GM19467 (cell line): ENCODE measurements at regions not wholly inside any gene's neighbourhood (a gene's known extent, or its start where the extent isn't known, plus 50 kb on each side); places are given as distances from the start of the nearest gene placed in this dataset.
"Not testable (repeated sequence)": the region's sequence is repeated elsewhere in the genome, so short reads cannot be mapped to it uniquely, and the experiment has no call there.

Experiments
- ATAC-seq: cut with Tn5 transposase; IDR thresholded peaks from one replicate; pipeline ENCODE4 v1.9.1; 2021; ENCODE audit warnings: mild to moderate bottlenecking, moderate library complexity; ENCODE audit not compliant: unreplicated experiment

DNA sequence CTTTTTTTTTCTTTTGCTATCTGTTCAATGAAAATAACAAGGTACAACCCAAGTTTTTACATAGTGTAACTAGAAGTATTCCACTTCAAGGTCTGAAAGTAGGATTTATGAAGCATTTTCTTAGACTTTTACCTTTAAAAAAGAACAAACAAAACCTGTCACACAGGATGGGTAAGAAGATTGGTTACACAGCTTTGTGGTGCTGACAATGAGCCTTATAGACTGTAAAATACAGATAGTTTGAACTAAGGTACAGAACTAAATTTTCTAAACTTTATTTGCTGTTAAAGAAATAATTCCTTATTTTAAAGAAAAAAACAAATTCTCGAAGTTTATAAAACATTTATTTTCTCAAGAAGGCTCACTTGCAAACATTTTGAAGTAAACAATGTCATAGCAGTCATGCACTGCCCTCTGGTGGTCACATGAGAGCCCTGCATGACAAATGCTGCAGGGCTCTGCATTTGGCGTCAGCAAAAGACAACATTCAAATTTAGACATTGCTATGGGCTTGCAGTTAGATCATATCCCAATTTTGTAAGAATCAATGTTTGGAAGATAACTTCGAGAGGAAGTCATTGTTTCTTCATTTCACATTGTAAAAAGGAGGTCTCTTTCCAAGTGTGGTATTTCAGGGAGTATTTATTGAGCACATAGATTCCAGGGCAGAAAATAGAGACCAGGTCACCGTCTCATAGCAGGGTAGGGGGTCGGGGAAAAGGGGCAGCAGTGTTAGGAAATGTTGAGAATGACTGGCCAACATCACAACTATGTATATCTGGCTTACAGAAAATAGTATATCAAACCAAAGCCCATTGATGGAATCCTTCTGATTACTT lies 115.3 kb upstream of the FMN2 start:
- peak; percentile 92 for ATAC-seq

DNA sequence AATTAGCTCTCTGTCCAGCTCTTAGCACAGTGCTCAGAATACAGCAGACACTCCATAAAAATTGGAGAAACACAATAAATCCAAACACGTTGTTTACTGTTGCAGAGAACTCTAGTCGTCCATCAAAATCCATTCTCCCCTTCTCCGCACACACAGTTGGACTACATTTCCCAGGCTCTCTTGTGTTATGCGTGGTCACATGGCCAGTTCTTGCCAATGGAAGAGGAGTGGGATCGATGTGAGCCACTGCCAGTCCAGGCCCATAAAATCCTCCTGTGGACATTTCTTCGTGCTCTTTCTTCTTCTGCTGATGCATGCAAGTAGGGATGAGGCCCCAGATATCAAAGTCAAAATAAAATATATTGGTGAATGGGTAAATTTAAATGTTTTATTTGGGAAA lies 114.3 kb upstream of the FMN2 start:
- no peak for ATAC-seq

DNA sequence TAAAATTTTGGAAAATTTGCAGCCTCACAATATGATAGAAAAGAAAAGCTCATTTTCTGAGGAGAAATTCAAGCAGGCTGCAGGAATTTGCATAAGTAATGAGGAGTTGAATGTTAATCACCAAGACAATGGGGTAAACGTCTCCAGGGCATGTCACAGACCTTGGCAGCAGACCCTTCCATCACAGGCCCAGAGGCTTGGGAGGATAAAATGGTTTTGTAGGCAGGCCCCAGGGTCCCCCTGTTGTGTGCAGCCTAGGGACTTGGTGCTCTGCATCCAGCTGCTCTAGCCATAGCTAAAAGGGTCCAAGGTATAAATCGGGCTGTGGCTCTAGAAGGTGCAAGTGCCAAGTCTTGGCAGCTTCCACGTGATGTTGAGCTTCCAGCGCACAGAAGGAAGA lies 112.2 kb upstream of the FMN2 start:
- ATAC-seq = no peak

DNA sequence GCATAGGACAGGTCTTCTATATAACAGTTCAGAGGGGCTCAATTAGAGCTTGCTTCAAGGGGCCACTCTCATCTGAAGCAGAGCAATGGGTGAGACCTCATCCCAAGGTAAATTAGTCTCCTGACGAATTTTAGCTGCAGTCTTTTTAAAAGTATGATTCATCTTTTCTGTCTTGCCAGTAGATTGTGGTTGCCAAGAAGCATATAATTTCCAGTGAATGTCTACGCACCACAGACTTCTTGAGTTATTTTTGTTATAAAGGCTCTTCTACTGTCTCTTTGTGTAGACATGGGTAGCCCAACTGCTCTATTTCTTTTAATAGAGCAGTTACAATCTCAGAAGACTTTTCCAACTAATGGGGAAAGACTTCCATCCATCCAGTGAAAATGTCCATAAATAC lies 108.9 kb upstream of the FMN2 start:
- ATAC-seq = no peak

DNA sequence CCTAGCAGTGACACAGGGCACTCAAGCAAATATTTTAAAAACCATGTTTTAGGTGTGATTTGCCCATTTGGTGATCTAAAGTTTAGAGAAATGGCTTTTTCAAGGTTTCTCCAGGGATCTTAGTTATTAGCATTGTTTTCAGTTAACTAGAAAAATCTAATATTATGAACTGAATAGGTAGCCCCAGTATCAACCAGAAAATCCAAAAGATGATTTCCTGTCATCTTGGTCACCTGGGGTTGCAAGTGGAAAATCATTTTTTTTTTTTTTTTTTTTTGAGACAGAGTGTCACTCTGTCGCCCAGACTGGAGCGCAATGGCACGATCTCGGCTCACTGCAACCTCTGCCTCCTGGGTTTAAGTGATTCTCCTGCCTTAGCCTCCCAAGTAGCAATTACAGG lies 106.6 kb upstream of the FMN2 start:
- ATAC-seq = no peak

DNA sequence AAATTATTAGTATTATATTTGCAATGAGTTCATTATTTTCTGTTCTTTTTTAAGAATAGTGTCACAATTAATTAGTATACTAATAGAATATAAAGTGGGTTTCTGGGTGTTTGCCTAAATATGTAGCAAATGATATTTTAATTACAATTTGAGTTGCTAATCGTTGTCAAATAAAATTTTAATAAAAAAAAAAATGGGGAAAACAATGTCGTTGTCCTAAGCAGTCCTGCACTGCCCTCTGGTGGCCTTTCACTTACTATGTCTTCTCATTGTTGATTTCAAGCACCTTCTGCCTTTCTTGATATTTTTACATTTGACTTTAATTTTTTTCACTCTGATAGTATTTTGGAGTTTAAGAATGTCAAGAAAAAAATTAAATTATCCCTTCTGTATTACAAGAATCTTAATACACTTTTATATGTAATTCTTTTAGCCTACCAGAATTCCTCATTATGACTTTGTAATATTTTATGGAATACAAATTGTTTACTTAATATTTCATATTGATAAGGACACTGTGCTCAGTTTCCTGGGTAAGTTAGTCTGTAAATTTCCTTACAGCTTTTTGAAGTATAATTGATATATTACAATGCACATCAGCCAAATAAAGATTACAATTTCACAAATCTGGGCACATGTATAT lies 104.5 kb upstream of the FMN2 start:
- ATAC-seq = no peak

DNA sequence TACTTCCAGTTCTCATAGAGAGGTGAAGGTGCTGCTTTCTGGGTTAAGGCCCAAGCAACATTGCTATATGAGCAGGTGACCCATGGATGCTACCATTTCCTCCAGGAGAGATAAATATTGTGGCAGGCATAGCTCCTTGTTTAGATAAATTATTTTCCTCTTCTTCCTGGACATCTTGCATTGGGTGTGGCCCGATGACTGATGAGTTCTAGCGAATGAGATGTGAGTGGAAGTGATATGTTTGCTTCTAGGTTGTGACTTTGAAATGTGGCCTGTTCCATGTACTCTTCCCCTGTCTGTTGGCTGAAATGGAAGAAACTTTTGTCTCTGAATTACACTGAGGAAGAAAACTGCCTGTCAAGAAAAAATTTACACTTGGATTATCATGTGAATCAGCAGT lies 101.7 kb upstream of the FMN2 start:
- no peak for ATAC-seq

DNA sequence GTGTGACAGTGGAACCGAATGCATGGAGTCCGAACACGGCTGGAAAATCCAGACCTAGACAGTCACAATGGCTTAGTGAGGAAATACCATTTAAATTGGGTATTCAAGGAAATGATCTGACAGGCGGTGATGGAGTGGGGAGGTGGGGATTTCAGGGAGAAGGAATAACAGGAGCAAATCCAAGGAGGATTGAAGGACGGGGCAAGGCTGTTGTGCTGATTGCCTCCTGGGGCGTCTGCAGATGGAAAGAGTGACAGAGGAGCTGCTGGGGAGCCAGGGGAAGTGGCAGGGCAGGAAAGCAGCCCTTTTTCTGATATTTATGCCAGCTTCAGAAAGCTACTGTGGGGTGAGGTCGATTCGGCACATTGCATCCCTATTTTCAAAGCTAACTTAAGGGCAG lies 99.1 kb upstream of the FMN2 start:
- not testable (repeated sequence) for ATAC-seq

DNA sequence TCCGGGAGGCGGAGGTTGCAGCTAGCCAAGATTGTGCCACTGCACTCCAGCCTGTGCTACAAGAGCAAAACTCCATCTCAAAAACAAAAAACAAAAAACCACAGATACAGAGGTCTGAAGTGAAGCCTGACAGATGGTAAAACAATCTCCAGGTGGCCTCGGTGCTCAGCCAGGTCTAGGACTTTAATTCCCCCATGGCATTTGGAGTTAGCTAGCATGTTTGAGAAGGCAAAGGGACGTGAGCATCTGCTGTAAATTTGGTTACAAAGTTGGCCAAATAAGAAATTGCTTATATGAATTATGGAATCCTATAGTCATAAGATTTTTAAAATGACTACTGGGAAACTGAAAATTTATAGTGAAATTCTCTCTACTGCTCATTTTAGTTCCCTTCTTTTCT lies 98.3 kb upstream of the FMN2 start:
- ATAC-seq = no peak

DNA sequence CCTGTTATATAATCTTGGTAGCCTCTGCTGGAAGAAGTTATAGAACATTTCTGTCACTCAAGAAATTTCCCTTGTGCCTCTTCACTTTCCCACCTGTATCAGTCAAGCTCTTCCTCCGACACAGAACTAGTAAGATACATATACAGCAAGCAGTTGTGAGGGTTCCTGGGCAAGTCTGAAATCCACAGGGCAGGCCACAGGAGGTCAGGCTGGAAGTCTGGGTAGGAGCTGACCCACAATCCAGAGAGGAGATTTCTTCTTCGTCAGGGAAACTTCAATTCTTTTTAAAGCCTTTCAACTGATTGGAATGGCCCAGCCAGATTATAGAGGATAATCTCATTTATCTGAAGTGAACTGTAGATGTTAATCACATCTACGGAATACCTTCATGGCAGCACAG lies 96.4 kb upstream of the FMN2 start:
- no peak for ATAC-seq

DNA sequence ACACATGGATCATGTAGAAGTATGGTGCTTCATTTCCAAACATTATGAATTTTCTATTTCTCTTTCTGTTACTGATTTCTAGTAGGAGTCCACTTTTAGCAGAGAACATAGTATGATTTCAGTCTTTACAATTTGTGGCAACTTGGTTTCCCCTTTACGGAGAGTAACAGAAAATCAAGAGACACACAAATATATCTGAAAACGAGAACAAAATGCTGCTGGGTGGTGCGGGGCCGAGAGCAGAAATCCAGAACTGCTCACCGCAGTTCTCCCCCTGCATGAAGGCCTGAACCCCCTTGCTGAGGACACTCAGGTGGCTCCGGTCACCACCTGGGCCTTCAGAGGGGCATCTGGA lies 94.5 kb upstream of the FMN2 start:
- ATAC-seq = no peak

DNA sequence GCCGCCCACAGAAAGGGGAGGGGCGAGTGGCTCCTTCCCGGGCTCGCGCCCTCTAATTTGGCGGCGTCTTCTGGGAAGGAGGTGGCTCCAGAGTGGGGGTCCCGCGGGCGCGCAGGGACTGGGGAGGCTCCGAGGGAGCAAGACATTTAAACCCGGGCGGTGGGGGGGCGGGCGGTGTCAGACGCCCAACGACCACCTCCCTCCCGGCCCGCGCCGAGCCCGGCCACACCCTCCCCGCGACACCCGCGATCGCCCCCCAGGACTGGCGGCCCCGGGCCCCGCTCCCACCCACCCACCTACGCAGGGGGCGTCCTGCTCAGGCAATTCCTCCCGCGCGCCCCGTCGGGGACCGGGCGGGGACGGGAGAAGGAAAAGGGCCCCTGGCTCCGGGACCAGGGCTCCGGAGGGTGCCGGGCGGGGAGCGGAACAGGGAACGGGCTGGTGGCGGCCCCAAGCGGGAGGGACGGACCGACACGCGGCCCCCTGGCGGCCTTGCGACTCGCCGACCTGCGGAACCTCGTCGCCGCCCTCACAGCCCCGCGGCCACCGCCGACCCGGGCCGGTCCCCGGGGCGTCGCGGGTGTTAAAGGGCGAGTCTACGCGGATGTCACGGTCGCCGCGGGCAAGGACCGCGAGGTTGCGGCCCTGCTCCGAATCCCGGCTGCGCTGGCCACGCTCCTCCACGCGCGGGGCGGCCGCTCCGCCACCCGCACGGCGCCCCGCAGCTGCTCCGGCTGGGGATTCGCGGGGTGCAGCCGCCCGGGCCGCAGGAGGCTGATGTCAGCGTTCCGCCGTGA lies 94.0 kb upstream of the FMN2 start:
- ATAC-seq = no peak

DNA sequence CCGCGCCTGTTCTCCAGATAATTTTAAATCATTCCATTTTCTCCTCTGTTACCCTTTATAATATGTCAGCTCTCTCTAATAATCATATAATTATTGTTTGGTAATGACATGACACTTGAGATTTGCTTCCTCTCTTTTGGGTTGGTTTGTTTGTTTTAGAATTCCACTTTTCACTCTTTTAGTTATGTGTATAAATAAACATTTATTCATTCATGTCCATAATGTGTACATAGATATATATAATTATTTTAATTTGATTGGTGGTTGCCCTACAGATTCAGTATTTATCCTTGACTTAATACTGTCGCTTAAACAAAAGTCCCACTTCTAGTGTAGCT lies 93.4 kb upstream of the FMN2 start:
- no peak for ATAC-seq

DNA sequence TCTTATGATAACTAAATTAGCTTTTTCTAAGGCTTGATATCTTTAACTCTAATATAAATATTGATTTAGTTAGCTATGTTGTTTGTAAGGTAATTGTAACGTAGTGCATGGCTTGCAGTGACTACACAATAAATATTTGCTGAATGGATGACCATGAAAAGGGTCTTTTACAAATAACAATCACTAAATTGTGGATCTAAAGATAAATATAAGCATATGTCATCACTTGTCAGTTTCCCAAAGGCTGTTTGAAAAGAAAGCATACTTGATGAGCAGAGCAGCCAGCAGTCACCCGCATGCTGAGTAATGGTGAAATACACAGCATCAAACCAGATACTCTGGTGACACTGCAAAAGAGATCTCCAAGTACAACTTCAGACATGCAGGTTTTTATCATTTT lies 92.5 kb upstream of the FMN2 start:
- ATAC-seq = no peak

DNA sequence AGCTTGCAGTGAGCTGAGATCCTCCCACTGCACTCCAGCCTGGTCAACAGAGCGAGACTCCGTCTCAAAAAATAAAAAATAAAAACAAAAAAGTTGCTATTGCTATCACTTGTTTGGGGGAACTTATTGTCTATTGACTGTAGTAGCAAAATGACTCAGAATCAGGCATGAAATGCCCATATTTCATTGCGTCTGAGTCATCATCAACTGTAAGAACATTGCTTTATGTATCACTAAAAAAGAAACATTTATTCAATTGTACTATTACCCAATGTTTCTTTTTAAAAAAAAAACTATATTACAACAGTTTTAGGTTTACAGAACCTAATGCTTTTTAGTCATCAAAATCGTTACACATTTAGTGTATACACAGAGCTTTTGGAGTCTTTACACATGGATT lies 91.0 kb upstream of the FMN2 start:
- no peak for ATAC-seq

DNA sequence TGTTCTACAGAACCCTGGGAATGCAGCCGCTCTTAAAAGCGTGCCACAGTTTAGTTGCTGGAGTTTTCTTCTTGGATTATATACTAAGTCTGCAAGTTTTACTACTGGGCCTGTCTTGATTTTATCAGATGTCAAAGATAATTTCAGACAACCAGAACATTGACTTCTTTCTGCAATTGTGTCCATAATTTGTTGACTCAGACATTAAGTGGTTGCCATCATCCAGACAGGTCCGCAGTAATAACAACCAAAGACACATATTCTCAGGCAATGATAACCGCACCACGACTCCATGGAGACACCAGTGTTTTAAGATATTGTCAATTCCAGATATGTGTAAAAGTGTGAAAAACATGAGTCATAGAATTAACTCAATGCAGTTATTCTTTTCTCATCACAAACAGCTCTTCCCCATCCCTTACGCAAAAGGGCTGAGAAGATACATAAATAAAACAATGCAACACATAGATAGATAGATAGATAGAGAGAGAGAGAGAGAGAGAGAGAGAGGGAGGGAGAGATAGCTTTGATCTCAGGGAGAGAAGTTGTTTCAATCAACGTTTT lies 90.4 kb upstream of the FMN2 start:
- no peak for ATAC-seq

DNA sequence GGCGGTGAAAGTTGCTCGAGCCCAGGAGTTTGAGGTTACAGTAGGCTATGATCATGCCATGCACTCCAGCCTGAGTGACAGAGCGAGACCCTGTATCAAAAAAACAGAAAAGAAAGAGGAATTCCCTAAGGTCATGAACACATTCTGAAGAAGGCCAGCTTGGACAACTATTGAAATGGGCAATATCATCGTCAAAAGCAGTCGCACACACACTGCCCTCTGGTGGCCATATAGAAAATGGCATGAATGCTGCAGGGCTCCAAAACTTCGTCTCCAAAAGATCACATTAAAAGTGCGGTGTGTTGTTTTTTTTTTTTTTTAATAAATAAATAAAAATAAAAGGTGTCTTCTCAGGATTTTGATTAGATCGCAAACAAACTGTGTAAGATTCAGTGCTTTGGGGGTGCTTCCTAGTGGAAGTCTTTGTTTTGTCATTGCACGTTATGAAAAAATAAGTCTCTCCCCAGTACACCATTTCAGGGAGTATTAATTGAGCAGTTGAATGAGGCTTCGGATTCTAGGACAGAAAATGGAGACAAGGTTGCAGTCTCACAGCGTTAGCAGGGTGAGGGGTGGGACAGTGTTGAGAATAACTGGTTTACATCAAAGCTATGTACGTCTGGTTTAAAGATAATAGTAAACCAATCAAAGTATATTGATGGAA lies 87.5 kb upstream of the FMN2 start:
- no peak for ATAC-seq

DNA sequence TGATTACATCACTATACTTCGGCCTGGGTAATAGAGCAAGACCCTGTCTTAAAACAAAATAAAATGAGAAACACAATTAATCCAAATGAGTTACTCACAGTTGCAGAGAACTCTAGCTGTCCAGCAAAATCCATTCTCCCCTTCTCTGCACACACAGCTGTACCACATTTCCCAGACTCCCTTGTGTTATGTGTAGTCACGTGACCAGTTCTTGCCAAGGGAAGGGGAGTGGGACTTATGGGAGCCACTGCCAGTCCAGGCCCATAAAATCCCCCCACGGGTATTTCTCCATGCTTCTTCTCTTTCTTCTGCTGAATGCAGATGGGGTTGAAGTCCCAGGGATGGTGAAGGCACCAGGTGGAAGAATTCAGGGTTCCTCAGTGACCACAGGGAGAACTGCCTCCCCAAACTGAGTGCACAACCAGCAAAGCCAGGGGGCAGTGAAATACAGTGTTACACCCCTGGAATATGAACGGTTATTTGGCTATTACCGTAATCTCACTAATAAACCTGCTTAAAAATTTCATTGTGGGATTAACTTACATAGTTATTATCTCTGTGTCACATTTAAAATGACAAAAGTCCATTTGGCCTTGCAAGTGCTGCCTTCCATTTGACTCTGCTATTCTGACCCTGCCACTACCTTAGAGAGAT lies 85.6 kb upstream of the FMN2 start:
- no peak for ATAC-seq

DNA sequence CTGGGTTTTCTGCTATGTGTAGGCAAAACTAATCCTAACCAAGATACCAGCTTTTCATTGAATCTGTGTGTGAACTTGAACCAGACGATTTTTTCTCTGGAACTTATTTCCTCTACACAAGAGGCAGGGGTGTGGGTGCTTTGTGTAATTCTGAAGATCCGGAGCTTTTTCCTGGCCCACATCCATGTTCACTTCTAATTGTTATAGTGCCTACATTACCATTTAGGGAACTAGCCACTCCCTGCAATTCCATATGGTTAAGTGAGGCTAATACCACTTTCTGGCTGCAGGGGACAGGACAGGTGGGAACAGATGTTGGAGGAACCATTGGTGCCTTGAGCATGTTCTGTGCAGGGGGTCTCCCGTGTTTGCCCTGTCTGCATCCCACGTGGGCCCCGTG lies 83.4 kb upstream of the FMN2 start:
- ATAC-seq = no peak

DNA sequence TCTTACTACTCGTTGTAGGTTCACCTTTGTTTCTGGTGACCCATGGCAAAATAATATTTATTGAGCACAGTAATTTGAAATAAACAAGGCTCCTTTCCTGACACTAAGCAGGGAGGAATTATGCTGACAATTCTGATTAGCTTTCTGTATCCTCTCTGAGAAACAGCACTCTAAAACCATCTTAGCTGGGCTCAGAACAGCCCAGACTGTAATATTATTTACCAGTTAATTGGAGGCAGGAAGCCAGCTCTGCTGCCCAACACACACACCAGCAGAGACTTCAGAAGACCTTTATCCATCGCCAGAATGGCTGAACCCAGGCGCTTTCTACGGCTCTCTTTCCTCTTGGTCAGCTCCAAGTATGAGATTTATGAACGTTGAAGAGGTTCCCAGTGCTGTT lies 77.6 kb upstream of the FMN2 start:
- no peak for ATAC-seq

DNA sequence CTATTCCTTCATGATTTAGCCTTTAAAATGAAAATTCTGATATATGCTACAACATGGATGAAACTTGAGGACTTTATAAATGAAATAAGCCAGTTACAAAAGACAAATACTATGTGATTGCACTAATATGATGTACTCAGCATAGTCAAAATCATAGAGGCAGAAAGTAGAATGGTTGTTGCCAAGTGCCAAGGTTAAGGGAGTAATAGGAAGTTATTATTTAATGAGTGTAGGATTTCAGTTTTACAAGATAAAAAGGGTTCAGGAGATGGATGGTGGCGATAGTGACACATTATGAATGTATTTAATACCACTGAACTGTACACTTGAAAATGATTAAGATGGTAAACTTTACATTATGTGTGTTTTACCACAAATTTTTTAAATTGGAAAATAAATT lies 73.1 kb upstream of the FMN2 start:
- ATAC-seq = no peak
